Glomerular visceral epithelial cell (primary cell): ENCODE measurements at regions not wholly inside any gene's neighbourhood (a gene's known extent, or its start where the extent isn't known, plus 50 kb on each side); places are given as distances from the start of the nearest gene placed in this dataset.
A peak's percentile ranks its signal among the peaks of the same experiment; 100 is the strongest.

Experiments
- DNase-seq: peaks from one replicate; pipeline ENCODE4 v3.0.0-alpha.2; 2016; ENCODE audit errors: extremely low spot score

- DNase-seq, result no peak
Measured at GRCh38 chr4:119746951-119747350, 118.3 kb upstream of the PDE5A start.

- no peak for DNase-seq
Measured at GRCh38 chr4:119745351-119745750, 116.7 kb upstream of the PDE5A start.

GRCh38 chr4:119744580-119744979, 116.0 kb upstream of the PDE5A start:
- no peak for DNase-seq

- no peak for DNase-seq
Measured at GRCh38 chr4:119743644-119744043, 115.0 kb upstream of the PDE5A start.

GRCh38 chr4:119739796-119740195, 111.2 kb upstream of the PDE5A start:
- no peak for DNase-seq

GRCh38 chr4:119738901-119739300, 110.3 kb upstream of the PDE5A start:
- DNase-seq, result no peak

GRCh38 chr4:119736559-119736958, 108.0 kb upstream of the PDE5A start:
- DNase-seq, result no peak

GRCh38 chr4:119735165-119735651, 106.6 kb upstream of the PDE5A start:
- DNase-seq, result peak; percentile 54

GRCh38 chr4:119733431-119733830, 104.8 kb upstream of the PDE5A start:
- no peak for DNase-seq

GRCh38 chr4:119731778-119732177, 103.2 kb upstream of the PDE5A start:
- DNase-seq, result no peak

GRCh38 chr4:119731146-119731742, 102.6 kb upstream of the PDE5A start:
- no peak for DNase-seq

GRCh38 chr4:119730671-119730950, 102.0 kb upstream of the PDE5A start:
- DNase-seq, result no peak

- peak; percentile 34 for DNase-seq
Measured at GRCh38 chr4:119729835-119730670, 101.4 kb upstream of the PDE5A start.

GRCh38 chr4:119728692-119729593, 100.3 kb upstream of the PDE5A start:
- no peak for DNase-seq

GRCh38 chr4:119728185-119728584, 99.6 kb upstream of the PDE5A start:
- DNase-seq, result no peak

- DNase-seq, result no peak
Measured at GRCh38 chr4:119726505-119726904, 97.9 kb upstream of the PDE5A start.

GRCh38 chr4:119725688-119726330, 97.2 kb upstream of the PDE5A start:
- DNase-seq, result no peak

- no peak for DNase-seq
Measured at GRCh38 chr4:119725011-119725410, 96.4 kb upstream of the PDE5A start.

GRCh38 chr4:119722670-119723069, 94.1 kb upstream of the PDE5A start:
- no peak for DNase-seq

GRCh38 chr4:119721878-119722277, 93.3 kb upstream of the PDE5A start:
- DNase-seq, result peak; percentile 32

GRCh38 chr4:119715490-119716445, 87.2 kb upstream of the PDE5A start:
- DNase-seq, result no peak
